Stimulated activated CD8-positive, alpha-beta memory T cell treated with anti-CD3 and anti-CD28 coated beads, Interleukin-7, amount 100 ng/mL, for 4 hours (primary cell): ENCODE measurements at regions not wholly inside any gene's neighbourhood (a gene's known extent, or its start where the extent isn't known, plus 50 kb on each side); places are given as distances from the start of the nearest gene placed in this dataset.
"Not testable (repeated sequence)": the region's sequence is repeated elsewhere in the genome, so short reads cannot be mapped to it uniquely, and the experiment has no call there.

ENCODE experiments used
- DNase-seq, 2 donors: peaks; one replicate each; pipeline ENCODE4 v3.0.0-alpha.2; 2020; ENCODE audit warnings: low read depth in 2 of 2

DNA sequence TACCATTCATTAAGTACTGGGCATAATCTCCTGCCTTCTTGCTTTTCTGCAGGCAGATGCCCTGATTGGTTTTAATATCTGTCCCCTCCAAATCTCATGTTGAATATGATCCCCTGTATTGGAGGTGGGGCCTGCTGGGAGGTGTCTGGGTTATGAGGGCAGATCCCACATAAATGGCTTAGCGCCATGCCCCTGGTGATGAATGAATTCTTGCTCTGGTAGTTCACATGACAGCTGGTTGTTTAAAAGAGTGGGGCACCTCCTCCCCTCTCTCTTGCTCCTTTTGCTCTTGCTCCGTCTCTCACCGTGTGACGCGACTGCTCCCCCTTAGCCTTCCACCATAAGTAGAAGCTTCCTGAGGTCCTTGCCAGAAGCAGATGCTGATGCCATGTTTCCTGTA, 564.0 kb upstream of the BRINP1 start:
- no peak for DNase-seq

DNA sequence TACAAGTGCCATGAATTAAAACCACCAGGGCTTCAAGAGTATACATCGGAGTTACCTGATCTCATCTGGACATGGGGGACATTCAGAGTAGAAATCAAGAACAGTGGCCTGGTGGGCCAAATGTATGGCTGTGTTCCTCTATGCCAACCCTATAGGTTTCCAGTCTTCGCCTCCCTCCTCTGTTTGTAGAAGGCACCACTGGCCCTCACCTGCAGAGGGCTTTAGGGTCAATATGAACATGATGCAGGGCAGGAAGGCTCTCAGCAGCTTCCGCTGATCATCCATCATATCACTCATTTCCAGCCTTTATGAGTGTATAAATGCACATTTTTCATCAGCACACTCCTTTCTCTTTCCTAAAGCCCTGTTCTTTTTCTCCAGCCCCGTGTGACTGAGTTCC, 555.5 kb upstream of the BRINP1 start:
- no peak for DNase-seq

DNA sequence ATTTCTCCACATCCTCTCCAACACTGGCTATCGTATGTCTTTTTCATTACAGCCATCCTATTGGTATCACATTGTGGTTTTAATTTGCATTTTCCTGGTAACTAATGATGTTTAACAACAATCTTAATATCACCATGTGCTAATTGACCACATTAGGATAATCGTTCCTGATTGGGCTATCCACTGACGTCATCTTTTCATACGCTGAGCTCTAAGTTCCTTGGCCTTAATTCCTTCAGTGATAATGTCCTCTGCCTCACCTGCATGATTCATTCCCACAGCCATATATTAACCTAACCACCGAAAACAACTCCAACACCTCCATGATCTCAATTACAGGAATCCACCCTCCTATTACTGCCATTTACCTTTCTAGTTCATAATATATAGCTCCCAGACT, 547.9 kb upstream of the BRINP1 start:
- DNase-seq = no peak

DNA sequence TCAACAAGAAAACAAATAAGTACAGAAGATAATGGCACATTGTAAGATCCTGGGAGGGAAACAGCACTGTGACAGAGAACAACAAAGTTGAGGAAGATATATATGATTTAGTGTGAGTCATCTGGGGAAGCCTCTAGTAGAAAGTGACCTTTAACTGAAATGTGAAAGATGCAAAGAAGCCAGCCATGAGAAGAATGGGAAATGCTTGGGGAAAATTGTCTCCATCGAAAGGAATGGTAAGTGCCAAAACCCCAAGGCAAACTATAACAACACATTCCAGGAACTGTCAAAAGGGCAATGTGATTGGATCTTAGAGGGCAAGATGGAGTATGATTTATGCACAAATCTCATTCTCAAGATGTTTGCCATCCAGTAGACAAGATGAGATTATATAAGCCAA, 537.8 kb upstream of the BRINP1 start:
- DNase-seq = no peak

DNA sequence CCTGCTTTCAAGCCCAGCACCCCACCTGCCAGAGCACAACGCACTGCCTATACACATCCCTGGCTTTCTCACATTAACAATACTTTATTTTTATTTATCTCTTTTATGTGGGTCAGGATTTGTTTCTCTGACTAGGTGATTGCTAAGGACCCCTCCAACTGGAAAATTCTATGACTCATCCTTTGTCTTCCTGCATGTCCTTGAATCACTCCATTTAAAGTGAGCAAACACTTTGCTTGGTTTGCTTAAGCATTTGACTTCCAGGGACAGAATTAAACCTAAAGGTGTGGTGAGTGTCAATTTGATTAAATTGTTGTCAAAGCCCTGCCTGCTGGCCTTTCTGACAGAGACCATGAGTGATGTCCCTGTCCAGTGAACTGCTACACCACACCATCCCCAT, 536.5 kb upstream of the BRINP1 start:
- DNase-seq = no peak

DNA sequence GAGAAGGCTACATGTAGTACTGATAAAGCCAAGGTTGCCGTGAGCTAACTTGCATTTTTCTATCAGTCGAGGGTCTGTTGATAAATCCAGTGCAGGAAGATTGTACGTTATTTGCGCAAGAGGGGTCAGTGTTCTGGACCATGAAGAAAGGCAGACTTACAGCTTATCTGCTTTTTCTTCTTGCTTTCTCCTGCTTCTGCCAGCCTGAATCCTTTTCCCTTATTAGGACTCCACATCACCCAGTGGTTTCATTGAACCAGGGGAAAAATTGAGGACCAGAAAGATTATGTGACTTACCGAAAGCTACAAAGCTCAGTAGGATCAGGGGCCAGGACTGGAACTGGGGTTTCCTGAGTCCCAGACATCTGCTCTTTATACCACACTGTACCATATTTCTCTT, 534.6 kb upstream of the BRINP1 start:
- DNase-seq = no peak

DNA sequence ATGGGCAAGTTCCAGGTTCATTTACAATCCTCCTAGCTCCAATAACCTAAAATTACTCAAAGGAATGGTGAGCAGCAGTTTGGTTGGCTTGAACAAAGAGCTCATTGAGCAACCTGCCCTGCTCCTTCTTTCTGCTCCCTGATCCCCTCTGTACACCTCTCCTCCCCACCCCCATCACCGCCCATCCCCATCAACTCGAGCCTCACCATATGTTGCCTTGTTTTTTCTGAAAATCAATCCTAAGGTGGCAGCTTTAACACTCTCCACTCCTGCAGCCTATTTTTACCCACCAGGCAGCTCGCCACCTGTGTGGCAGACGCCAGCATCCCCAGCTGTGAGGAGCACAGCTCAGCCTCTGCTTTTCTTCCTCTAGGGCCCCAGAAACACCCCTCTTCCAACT, 533.4 kb upstream of the BRINP1 start:
- DNase-seq = no peak

DNA sequence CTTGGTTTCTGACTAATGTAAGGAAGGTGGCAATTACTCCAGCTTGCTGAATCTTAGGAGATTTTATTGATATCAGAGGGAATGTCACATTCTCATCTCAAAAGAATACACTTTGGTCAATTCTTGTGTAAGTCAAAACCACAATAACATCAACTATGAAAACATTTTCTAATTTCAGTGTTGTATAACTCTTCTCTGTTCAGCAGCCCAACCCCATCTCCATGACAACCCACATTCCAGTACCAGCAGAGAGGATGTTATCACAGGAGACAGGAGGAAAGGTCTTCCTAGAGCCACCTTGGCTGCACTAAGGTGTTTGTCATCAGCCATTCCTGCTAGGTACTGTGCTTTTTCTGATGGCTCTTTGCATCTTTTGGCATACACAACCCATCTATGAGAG, 529.1 kb upstream of the BRINP1 start:
- DNase-seq = no peak

DNA sequence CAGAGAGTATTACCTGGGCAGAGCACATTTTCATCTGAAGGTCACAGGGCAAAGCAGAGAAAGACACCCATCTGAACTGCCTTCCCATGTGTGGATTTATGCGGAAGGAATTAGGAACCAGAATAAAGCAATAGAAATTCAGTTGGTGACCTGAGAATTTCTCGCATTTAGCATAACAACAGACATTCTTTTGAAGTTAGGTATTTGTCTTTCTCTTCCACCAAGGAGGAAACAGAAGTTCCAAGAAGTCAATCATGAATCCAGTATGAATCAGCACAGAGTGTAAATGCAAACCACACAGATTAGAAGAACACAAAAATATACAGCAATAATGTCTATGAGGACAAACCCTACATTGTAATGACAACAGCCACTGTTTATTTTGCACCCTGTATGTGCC, 515.2 kb upstream of the BRINP1 start:
- no peak for DNase-seq

DNA sequence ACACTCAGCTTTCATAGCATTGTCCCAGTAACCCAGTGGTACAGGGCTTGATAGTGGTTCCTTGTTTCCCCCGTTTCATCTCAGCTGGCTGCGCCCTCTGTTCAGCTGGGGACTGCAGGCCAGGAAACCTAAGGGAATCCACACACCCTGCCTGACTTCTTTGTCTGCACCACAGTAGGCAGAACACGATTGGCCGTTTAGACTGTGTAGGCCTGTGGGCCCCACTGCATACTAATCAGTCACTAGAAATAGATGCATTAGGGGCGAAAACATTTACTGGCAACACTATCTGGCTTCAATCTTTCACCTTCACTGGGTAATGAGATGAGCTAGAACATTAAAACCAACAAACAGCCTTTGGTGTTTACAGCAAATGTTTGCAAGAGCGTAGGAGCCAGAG, 512.7 kb upstream of the BRINP1 start:
- no peak for DNase-seq

DNA sequence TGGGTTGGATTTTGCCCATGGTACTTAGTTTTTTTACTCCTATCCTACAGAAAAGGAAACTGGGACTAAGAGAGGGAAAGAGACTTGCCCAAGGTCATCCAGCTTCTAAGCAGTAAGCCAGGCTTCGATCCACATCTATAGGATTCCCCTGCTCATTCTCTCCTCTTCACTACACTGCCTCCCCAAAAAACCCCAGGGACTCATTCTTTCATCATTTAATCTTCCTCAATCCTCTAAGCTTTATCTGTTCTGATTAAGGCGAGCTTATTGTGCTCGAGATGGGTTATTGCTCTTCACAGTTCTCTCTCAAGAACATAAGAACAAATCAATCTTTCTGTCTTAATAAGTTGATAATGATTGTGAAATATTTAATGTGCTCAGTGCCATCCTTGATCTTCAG, 511.1 kb upstream of the BRINP1 start:
- DNase-seq = no peak

DNA sequence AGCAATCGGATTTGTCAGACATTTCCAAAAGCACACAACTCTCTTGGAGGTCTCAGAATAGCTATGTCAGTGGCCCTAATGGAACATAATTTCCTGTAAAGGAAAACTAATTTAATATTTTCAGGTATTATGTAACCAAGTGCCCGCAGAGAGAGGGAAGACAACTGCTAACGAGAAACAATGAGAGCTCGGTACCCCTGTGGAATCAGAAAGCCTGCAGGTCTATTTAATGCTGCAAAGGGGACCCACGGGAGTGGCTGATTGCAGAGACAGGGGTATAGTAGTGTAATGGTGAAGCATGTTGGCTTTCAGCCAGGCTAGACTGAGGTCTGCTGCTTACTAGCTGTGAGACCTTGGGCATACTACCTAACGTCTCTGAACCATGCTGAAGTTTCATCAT, 508.1 kb upstream of the BRINP1 start:
- no peak for DNase-seq

DNA sequence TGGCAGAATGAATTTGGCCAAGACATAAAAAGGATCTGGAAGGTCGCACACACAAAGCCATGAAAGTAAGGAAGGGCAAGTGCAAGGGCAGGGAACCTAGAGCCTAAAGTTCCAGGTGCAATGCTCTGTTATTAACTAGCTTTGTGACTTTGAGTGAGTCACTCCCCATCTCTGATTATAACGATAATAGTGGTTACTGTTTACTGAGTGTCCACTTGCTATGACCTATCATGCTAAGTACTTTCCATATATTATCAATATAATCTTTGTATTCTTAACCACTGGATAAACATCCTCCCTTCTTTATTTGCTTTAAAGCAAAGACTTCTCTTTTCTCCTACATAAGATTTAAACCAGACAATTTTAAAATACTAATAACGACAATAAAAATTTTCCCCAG, 504.6 kb upstream of the BRINP1 start:
- no peak for DNase-seq

DNA sequence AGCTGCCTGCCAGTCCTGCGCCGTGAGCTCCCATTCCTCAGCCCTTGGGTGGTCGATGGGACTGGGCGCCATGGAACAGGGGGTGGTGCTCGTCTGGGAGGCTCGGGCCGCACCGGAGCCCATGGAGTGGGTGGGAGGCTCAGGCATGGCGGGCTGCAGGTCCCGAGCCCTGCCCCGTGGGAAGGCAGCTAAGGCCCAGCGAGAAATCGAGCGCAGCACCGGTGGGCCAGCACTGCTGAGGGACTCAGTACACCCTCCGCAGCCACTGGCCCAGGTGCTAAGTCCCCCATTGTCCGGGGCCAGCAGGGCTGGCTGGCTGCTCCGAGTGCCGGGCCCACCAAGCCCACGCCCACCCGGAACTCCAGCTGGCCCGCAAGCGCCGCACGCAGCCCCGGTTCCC, 501.0 kb upstream of the BRINP1 start:
- DNase-seq = not testable (repeated sequence)

DNA sequence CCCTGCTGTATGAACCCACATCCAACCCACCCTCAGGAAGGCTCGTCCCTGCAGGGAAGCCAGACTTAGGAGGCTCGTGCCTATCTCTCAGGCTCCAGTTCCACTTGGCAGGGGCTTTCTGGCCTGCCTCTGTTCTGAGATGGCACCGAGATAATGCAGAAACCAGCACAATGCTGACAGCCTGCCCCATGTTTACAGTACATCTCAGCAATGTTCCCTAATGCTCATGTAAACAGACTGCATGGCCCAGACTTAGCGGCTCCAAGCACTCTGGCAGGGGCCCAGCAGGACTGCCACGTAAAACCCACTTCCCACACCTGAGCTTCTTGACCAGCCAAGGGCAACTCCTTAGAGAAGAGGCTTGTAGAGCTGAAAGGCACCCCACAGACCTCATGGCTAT, 499.5 kb upstream of the BRINP1 start:
- no peak for DNase-seq

DNA sequence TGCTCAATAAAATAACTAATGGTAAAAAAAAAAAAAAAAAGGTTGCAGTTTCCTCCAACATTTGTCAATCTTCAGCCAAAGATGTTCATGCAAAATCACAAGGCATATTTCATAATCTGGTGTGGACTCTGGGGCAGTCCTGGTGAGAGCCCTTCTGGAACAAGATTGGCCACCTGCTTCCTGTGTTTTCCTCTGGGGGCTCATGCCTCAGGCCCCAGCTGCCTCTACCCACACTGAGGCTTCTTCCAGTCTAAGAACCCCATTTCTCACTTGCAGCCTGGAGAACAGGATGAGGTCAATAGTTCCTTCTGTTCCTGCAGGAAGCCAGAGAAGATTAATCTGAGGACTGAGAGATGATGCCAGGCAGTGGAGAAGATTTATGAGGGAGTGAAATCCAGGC, 492.6 kb upstream of the BRINP1 start:
- no peak for DNase-seq

DNA sequence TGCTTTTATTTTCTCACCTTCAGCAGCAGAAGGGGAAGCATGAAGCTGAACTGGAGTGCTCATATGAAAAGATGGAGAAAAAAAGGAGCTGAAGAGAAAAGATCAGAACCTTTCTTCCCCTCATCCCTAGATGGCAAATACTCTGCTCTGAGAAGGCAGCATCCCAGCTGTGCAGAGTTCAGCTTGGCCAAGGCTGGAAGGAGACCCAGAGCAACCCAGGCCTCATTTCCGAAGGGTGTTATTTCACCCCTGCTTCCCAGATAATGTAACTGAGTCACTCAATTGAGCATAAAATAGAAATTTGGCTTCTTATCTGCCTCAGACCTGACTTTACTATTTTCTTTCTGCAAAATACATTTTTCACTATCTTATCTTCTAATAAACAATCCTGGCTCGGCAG, 489.9 kb upstream of the BRINP1 start:
- no peak for DNase-seq

DNA sequence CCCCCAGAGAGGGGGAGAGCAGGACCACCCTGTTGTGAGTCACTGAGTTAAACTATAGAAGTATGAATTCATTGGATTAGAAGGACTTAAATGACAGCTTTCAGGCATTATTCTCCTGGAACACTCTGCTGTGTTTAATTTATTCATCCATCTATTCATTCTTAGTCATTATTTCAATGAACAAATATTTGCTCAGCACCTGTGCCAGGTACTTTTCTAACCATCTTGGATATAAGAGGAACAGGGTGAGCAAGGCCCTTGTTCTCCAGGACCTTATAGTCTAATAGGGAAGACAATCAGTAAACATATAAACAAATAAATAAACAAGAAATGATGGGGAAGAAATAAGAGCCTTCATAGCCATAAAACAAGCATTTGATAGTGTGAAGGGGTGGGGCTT, 483.9 kb upstream of the BRINP1 start:
- DNase-seq = no peak

DNA sequence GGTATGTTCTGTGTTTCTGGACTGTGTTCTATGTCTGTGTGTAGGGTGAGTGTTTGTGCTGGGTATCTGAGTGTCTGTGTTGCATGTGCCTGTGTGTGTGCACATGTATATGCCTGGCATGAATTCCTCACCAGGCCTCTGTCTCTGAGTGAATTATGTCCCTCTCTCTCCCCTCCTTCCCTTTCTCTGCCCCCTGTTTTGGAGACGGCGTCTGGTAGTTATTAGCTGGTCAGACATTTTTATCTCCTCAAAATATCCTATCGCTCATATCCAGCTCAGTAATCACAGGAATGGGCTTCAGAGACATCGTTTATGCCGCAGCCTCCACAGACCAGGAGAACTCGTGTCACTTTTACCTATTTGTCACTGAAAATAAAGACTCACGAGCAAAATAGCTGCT, 483.2 kb upstream of the BRINP1 start:
- DNase-seq = no peak

DNA sequence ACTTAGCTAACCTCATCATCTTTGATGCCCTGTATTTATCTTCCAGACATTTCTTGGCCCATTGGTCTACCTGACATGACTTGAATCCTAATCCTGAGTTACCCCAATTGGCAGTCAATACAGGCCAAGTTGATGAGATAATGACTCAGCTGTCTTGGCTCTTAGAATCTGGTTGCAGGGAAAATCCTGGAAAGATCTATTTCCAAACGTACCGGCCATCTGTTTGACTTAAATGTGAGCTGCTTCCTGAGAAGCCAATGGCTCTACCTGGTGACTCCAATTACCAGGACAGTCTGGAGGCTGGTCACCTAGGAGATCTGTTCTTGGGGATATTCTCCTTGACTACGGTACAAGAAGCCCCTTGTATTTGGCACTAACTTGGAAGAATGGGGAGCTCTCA, 475.2 kb upstream of the BRINP1 start:
- no peak for DNase-seq

DNA sequence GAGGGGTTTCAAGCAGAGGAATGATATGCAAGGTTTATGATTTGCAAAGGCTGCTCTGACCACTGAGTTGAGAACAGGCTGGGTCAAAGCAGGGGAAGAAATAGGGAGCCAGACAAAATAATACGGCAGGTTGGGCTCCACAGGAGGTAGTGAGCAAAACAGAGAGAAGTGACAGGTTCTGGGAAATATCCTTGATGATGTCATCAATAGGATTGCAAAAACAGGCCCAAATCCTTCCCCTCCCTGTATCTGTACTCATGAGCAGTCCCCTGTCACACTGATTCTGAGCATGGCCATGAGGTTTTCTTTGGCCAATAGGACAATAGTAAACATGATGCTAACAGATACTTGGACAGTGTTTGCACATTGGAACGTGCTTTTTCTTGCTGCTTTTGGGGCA, 471.8 kb upstream of the BRINP1 start:
- DNase-seq = no peak

DNA sequence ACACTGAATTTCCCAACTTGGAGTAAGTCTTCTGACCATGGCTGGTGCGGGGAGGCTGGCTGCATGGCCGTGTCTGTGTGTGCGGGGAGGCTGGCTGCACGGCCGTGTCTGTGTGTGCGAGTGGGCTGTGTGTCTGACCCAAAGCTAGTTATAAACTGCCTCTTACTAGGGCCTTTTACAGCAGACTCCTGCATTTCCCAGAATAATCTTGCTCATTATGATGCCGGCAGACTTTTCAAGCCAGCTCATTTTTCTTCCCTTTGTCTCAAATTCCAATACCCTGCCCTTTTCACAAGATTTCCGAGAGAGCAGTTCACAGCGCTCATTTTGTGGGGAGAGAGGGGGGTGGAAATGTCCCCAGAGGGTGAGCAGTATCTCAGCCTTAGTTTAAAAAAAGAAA, 470.7 kb upstream of the BRINP1 start:
- DNase-seq = no peak

DNA sequence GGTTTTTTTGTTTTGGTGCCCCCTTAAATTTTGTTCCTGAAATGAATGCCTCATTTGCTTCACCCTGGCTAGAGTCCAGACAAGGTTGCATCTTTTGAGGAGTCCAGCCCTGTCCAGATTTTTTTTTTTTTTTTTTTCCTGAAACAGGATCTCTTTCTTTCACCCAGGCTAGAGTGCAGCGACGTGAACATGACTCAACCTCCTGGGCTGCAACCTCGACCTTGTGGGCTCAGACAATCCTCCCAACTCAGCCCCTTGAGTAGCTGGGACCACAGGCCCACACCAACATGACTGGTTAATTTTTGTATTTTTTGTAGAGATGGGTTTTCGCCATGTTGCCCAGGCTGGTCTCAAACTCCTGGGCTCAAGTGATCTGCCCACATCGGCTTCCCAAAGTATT, 469.0 kb upstream of the BRINP1 start:
- DNase-seq = no peak

DNA sequence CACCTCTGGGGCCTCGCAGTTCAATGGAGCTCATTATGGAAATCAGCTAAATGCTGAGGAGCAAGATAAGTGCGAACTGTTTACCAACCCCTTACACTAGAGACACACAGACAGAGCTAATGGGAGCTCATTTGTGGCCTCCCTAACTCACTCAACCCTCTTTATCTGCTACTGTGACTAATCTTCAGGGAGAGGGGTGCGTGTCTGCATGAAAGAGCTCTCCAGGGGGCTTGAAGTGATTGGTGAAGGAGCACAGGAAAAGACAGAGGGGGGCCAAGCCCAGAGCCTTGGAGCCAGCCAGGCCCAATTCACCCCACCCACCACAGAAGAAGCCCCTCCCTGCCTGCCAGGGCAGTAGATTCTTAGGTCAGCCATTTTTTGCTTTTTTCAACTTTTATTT, 466.8 kb upstream of the BRINP1 start:
- no peak for DNase-seq

DNA sequence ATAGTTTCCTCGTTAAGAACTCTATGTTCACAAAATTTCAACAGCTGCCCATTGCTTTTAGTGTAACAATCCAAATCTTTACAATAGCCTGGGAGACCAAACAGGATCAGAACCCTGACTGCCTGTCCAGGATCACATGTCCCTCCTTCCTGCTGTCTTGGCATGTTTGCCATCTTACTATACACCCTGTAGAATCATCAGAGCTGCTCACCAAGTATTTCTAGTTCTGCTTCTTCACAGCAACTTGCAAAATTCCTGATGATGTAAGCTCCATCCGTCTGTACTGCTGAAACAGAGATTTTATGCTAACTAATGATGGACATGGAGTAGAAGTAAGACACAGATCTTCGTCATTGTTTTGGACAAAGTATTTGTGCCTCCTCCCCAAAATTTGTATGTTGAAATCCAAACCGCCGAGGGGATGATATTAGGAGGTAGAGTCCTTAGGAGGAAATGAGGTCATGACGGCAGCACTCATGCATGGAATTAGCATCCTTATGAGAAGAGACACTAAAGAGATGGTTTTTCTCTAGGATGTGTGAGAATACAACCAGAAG, 464.9 kb upstream of the BRINP1 start:
- no peak for DNase-seq
